ENCODE measurements at regions not wholly inside any gene's neighbourhood (a gene's known extent, or its start where the extent isn't known, plus 50 kb on each side); places are given as distances from the start of the nearest gene placed in this dataset.

- intact Hi-C loops (cut with DNase I), result no loop called here
- DNase-seq, result peak in 2 of 10 donors; percentile 46 to 54
Observed at GRCh38 chr7:155907450-155908200, 95.4 kb upstream of the SHH start.

DNA sequence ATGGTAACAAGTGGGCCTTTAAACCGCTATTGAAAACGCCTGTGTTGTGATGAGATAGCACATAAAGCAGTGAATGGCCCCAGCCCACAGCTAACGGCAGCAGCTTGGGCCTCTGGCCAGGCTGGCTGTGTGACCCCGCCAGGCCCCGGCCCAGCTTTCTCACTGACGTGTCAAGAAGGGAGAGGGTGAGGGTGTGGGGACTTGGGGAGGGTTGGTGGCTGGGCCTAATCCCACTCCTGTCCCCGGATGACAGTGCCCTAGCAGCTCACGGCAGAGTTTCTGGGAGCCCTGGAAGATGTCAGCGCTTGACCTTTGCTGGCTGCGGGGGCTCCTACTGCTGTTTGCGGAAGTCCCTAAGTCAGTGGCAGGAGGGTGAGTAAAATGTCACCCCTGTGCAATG lies 88.9 kb upstream of the SHH start:
- intact Hi-C loops (cut with DNase I), result no loop called here

DNA sequence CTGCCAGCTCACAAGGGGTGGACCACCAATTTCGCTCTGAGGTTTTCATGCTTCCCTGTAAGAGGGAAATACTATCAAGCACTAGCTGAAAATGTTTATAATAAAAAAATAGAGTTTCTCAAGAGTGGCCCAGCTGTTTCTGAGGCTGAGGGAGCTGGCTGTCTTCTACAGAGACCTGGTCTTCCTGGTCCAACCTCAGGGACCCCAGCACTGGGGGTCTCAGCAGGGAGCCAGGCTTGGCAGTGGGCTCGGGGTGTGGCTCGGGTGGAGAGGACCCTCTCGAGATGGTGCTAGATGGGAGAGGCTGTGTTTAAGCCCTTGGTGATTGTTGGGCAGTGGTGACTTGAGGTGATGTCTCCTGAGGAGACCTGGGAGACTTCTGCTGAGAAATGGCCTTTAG lies 87.3 kb upstream of the SHH start:
- DNase-seq, result peak in 1 of 10 donors; percentile 60
- intact Hi-C loops (cut with DNase I), result no loop called here

More for the DNA sequence above, 88.9 kb upstream of the SHH start:
- DNase-seq, result peak in 1 of 10 donors; percentile 69

DNA sequence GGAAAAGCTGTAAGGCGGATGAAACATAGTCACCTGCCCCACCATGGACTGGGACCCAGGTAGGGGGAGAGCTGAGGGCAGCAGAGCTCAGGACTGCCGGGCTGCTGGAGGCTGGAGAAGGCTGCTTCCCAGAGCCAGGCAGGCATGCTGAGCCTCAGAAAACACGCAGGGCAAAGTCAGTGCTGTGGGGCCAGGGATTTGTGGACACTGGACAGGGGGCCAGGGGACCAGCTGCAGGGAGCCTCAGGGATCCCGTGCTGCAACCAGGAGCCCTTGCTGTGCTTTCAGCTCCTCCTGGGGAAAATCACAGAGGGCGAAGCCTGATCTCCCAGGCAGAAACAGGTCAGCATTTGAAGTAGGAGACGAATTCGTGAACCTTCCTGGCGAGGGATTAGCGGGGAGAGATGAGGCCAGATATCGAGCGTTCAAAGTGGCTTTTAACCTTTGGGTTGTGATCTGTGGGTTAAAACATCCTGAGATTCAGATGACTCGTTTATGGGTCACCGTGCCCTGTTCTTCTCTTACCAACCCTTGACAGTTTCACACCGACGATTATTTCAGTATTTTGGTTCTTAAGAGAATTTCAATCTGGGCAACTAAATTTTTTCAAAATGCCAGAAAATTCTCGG lies 85.6 kb upstream of the SHH start:
- intact Hi-C loops (cut with DNase I), result no loop called here
- peak in 3 of 10 donors; percentile 38 to 50 (median 43) for DNase-seq

DNA sequence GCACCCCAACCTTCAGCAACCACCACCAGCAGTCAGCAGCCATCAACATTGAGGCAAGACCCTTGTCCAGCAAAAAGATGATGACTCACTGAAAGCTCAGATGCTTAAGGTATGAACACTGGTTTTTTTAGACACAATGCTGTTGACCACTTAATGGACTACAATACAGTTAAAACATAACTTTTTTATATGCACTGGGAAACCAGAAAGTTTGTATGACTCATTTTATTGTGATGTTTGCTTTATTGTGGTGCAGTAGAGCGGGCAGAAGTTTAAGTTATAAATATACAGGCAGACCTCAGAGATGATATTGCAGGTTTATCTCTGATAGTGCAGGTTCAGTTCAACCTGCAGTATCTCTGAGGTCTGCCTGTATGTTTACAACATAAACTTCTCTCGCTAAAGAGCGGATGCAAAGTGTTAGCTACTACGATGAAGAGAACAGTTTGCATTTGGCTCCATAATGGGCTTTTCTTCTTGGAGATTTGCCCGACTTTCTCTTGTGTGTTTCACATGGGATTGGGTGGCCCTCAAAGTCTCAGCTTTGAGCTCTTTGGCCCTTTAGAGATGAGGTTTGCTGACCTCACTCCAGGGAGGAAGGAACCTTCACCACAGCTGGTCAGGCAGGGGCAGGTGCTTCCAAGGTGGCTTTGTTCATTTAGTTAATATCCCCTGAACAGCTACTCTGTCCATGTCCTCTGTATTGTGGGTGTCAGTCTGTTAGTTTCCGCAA lies 84.4 kb upstream of the SHH start:
- peak in 1 of 10 donors; percentile 22 for DNase-seq
- intact Hi-C loops (cut with DNase I), result no loop called here

GRCh38 chr7:155893664-155894063 lies 81.4 kb upstream of the SHH start:
- intact Hi-C loops (cut with DNase I), result no loop called here
- peak in 2 of 10 donors; percentile 55 to 56 for DNase-seq

- intact Hi-C loops (cut with DNase I), result no loop called here
- DNase-seq, result peak in 2 of 10 donors; percentile 73 to 80
Observed at GRCh38 chr7:155893176-155893575, 80.9 kb upstream of the SHH start.

- DNase-seq, result peak in 2 of 10 donors; percentile 50 to 73
- intact Hi-C loops (cut with DNase I), result no loop called here
Observed at GRCh38 chr7:155889636-155890511, 77.6 kb upstream of the SHH start.

DNA sequence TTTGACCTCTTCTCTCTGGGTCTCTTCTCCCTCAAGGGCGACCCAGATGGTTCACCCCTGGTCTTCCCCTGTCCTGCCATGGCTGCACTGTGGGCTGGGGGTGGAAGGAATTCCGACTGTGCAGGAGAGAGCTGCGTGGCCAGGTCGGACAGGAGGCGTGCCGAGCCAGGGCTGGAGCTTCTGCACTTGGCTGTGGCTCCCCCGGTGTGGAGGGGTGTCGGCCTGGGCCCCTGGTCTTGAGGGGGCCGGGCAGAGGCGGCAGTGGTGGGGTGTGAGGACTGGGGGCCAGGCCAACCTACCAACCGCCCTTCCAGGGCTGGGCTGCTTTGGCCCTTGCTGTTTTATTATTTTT lies 74.9 kb upstream of the SHH start:
- peak in 2 of 10 donors; percentile 64 to 75 for DNase-seq
- intact Hi-C loops (cut with DNase I), result no loop called here

DNA sequence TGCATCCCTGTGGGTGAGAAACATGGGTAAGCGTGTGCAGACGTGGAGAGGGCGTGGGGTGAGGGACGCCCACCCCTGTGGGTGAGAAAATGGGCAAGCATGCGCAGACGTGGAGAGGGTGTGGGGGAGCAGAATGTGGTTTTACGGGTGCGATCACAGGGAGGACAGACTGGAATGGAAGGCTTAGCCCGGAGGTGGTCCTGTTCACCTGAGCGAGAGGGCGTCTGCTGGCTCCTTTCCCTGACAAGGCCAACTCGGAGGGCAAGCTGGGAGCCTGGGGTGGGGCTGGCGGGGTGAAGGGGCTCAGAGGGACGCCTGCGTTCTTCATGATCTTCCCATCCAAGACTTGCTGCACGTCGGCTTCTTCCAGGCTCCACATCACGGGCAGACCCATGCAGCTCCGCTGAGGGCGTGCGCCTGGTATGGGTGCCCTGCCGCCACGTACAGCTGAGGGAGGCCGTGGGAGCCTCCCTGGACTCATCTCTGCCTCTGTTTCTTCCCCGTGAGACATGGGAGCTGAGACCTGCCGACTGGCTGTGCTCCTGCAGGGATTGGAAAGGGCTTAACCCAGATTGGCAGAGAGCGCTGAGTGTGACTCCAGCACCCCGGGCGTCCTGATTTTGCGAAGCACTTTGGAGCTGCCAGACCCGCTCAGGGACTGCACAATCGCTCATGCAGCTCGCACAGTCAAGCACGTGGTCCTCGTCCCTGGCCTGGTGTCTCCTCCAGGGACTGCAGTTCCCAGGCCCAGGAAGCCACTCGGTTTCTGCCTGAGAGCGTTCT lies 74.3 kb upstream of the SHH start:
- DNase-seq, result peak in 2 of 10 donors; percentile 69 to 74
- intact Hi-C loops (cut with DNase I), result no loop called here

GRCh38 chr7:155885167-155886155 lies 73.2 kb upstream of the SHH start:
- DNase-seq, result peak in 5 of 10 donors; percentile 29 to 81 (median 40)

DNA sequence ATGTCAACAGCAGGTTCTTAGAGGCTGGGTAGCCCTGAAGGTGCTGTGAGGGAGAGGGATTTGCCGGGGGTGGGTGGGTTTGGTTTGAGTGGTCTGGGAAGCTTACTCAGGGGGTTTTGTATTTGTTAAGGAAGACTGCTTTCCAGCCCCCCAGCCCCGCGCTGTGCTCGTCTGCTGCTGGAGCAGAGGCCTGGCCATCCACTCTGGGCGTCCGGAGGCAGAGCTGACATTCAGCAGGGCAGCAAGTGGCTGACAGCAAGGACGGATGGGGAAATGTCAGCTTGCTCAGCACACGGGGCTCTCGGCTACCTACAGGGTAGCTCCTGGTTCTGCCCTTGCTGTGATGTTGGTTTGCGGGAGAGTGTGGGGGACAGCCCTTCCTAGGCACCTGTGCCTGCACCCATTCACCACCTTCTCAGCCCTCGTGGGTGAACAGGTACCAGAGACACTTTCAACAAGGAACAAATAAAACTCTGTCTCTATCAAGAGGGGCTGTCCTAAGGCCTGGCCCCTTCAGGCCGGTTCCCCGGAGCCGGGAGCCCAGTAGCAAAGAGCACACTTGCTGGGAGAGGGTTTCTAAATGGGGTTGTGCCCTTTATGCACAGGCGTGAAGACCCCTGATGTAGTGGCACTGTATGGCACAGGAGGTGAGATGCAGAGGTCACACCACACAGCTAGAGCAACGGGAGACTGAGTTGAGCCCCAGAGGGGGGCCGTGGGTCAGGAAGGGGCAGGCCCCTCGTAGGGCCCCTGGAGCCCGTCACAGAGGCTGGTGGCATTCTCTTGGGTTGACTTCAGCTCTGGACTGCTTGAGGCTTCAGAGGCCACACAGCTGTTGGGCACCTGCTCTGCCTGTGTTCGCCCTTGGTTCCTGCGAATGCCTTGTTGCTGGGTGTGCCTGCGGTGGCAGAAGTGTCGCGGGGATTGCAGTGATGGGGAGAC lies 72.2 kb upstream of the SHH start:
- intact Hi-C loops (cut with DNase I), result no loop called here
- DNase-seq, result peak in 2 of 10 donors; percentile 63

More at GRCh38 chr7:155885167-155886155, 73.2 kb upstream of the SHH start:
- intact Hi-C loops (cut with DNase I), result no loop called here

DNA sequence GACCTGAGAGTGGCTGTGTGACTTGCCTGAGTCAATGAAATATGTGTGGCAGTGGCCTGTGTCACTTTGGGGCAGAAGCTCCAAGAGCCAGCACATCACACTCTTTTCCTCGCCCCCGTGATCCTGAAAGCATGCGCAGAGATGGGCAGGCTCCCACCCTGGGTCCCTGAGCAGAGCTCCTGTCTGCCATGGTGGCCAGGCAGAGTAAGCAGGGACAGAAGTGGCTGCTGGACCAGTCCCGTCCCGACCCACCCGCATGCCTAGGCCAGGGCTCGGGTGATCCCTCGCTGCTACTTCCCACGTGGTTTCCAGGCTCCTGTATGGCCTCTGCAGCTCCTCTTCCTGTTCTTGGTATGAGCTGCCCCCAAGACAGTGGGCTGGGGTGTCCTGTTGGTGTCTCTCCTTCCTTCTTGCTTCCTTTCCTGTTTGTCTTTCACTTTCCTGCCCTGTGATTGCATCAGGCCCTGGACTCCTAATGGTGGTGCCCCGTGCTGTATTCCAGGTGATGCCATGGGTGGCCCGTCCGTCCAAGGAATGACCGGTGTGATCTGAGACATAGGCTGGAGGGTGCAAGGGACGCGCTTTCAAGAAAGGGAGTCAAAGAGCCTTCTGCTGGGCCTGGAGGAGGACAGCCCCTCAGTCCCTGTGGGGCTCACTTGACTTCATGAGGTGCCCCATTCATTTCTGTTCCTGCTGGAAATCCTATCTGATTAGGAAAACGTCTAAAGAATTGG lies 71.4 kb upstream of the SHH start:
- intact Hi-C loops (cut with DNase I), result no loop called here
- peak in 2 of 10 donors; percentile 55 to 77 for DNase-seq

DNA sequence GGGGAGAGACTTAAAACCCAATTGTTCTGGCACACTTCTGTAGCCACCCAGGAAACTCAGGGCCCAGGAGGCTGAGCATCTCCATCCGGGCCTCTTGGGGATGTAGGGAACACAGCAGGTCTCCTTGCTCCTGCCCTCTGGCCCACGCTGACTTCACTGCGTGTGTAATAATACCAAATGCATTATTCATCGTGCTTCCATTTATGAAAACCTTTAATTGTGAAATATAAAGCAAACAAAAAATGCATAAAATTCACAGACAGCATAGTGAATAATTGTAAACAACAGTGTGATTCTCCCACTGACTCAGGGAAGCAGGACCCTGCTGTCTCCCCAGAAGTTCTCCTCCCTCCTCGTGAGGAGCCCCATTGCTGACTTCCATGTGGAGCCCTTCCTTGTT lies 70.3 kb upstream of the SHH start:
- DNase-seq, result peak in 1 of 10 donors; percentile 52
- intact Hi-C loops (cut with DNase I), result no loop called here

- DNase-seq, result peak in 2 of 10 donors; percentile 51 to 61
- intact Hi-C loops (cut with DNase I), result no loop called here
Observed at GRCh38 chr7:155881471-155882350, 69.4 kb upstream of the SHH start.

All from posterior cingulate gyrus (tissue), 11 donors.